Left lobe of liver (tissue), 2 donors: ENCODE measurements at regions not wholly inside any gene's neighbourhood (a gene's known extent, or its start where the extent isn't known, plus 50 kb on each side); places are given as distances from the start of the nearest gene placed in this dataset.

Source experiments
- ATAC-seq: fragments of 200-7000 bp; cut with Tn5 transposase; one replicate; pipeline ENCODE4 v1.9.1; 2020; ENCODE audit warnings: mild to moderate bottlenecking, moderate library complexity
- DNase-seq: peaks from one replicate; pipeline ENCODE4 v3.0.0-alpha.2; 2020; ENCODE audit warnings: low spot score
- donor health status: DM: no; HTN: no; CAD: no; lungs with moderate emphysema.
- donor health status: DM: no; HTN: yes; CAD: no.

- no peak for ATAC-seq
- no peak for DNase-seq
These were observed 130.3 kb upstream of the TARS1 start for GRCh38 chr5:33310451-33310850.

GRCh38 chr5:33311893-33312292 is 128.9 kb upstream of the TARS1 start:
- DNase-seq (no peak), ATAC-seq (no peak)

- DNase-seq, result no peak
- no peak for ATAC-seq
These were observed 127.9 kb upstream of the TARS1 start for GRCh38 chr5:33312571-33313549.

- ATAC-seq (no peak), DNase-seq (no peak)
These were observed 125.6 kb upstream of the TARS1 start for GRCh38 chr5:33315189-33315588.

- ATAC-seq, result no peak
- no peak for DNase-seq
These were observed 124.0 kb upstream of the TARS1 start for GRCh38 chr5:33316773-33317172.

- no peak for ATAC-seq
These were observed 123.5 kb upstream of the TARS1 start for GRCh38 chr5:33317271-33317670.

GRCh38 chr5:33319151-33319550 is 121.6 kb upstream of the TARS1 start:
- DNase-seq (no peak), ATAC-seq (no peak)

More at GRCh38 chr5:33317271-33317670, 123.5 kb upstream of the TARS1 start:
- DNase-seq, result no peak

GRCh38 chr5:33319841-33320240 is 120.9 kb upstream of the TARS1 start:
- DNase-seq (no peak), ATAC-seq (no peak)

GRCh38 chr5:33321026-33321425 is 119.7 kb upstream of the TARS1 start:
- DNase-seq, result no peak
- ATAC-seq, result no peak

GRCh38 chr5:33322632-33323031 is 118.1 kb upstream of the TARS1 start:
- DNase-seq (no peak), ATAC-seq (no peak)

- DNase-seq, result no peak
- no peak for ATAC-seq
These were observed 116.0 kb upstream of the TARS1 start for GRCh38 chr5:33324667-33325307.

- ATAC-seq (no peak), DNase-seq (no peak)
These were observed 111.9 kb upstream of the TARS1 start for GRCh38 chr5:33328818-33329217.

- DNase-seq, result no peak
These were observed 110.9 kb upstream of the TARS1 start for GRCh38 chr5:33329891-33330290.

GRCh38 chr5:33330426-33330825 is 110.3 kb upstream of the TARS1 start:
- ATAC-seq, result no peak
- DNase-seq, result no peak

More at GRCh38 chr5:33329891-33330290, 110.9 kb upstream of the TARS1 start:
- no peak for ATAC-seq

- ATAC-seq, result no peak
- no peak for DNase-seq
These were observed 109.8 kb upstream of the TARS1 start for GRCh38 chr5:33330992-33331391.

- no peak for DNase-seq
- no peak for ATAC-seq
These were observed 108.0 kb upstream of the TARS1 start for GRCh38 chr5:33332804-33333203.

GRCh38 chr5:33334829-33335228 is 105.9 kb upstream of the TARS1 start:
- DNase-seq, result no peak
- no peak for ATAC-seq

- no peak for DNase-seq
- no peak for ATAC-seq
These were observed 103.7 kb upstream of the TARS1 start for GRCh38 chr5:33336891-33337636.

- ATAC-seq (no peak), DNase-seq (no peak)
These were observed 103.2 kb upstream of the TARS1 start for GRCh38 chr5:33337637-33337992.

- no peak for DNase-seq
- peak; percentile 86 for ATAC-seq
These were observed 102.2 kb upstream of the TARS1 start for GRCh38 chr5:33338336-33339110.

- DNase-seq (no peak), ATAC-seq (no peak)
These were observed 101.4 kb upstream of the TARS1 start for GRCh38 chr5:33339413-33339812.
